ENCODE measurements at regions not wholly inside any gene's neighbourhood (a gene's known extent, or its start where the extent isn't known, plus 50 kb on each side); places are given as distances from the start of the nearest gene placed in this dataset.

DNA sequence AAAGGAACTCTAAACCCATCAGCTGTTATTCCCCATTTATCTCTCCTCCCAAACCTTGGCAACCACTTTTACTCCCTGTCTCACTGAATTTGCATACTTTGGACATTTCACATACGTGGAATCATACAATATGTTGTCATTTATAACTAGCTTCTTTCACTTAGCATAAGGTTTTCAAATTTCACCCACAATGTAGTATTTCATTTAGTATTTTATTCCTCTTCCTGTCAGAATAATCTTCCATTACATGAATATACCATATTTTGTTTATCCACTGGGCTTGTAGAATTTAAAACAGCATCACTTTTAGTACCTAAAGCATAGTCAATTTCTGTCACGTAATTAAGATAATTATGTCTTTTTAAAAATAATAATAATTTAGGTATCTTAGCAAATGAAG, 55.5 kb upstream of the POU2F1 start:
- no peak for TF ChIP-seq EP300 (IDR thresholded peaks at IDR 0.05; ENCODE audit: borderline replicate concordance in 1 of 2, low read depth in 1 of 2, low read length in 1 of 2)
- no peak for TF ChIP-seq POLR2AphosphoS5 (IDR thresholded peaks at IDR 0.05; ENCODE audit: low read depth, low read length)
- no peak for TF ChIP-seq TAF1 (IDR thresholded peaks at IDR 0.05; ENCODE audit: borderline replicate concordance, low read depth, low read length)

All from SK-N-SH (cell line).